Adipose tissue (tissue), 3 donors: ENCODE measurements at regions not wholly inside any gene's neighbourhood (a gene's known extent, or its start where the extent isn't known, plus 50 kb on each side); places are given as distances from the start of the nearest gene placed in this dataset.
A peak's percentile ranks its signal among the peaks of the same experiment; 100 is the strongest.

Source experiments
- H3K27ac ChIP-seq: one replicate; pipeline ENCODE4 v1.5.1; 2013; ENCODE audit warnings: low read depth, low read length
- WGBS, 3 donors: extraction: QIAGEN DNeasy Blood & Tissue Kit; methylation state at CpG; one replicate each; pipeline ENCODE4 v1.1.7; 2013; 5-methylcytosine and 5-hydroxymethylcytosine counted together
- donor health status: healthy with polysubstance abuse.
- donor health status: Bipolar disorder and iron deficiency.
- donor health status: healthy.

GRCh38 chr1:234969581-234970400 is 158.8 kb downstream of the TOMM20 start:
- peak overlapping the region; percentile 58 for H3K27ac ChIP-seq
- 10 to 20% (median 12%) methylated on average over 37 of the region's 37 CpGs for WGBS, 3 donors

GRCh38 chr1:234969011-234969441 is 159.6 kb downstream of the TOMM20 start:
- WGBS, 3 donors = 70 to 75% (median 73%) methylated on average over 4 of the region's 4 CpGs
- no peak overlapping the region for H3K27ac ChIP-seq

GRCh38 chr1:234968451-234968850 is 160.2 kb downstream of the TOMM20 start:
- no peak overlapping the region for H3K27ac ChIP-seq
- 62 to 86% (median 70%) methylated on average over 4 of the region's 4 CpGs for WGBS, 3 donors

GRCh38 chr1:234967121-234967520 is 161.5 kb downstream of the TOMM20 start:
- WGBS, 3 donors = 96 to 98% (median 98%) methylated on average over 13 of the region's 13 CpGs
- no peak overlapping the region for H3K27ac ChIP-seq

GRCh38 chr1:234965111-234965510 is 163.5 kb downstream of the TOMM20 start:
- peak overlapping the region; percentile 19 for H3K27ac ChIP-seq

GRCh38 chr1:234963904-234964702 is 164.5 kb downstream of the TOMM20 start:
- WGBS, 3 donors = 27 to 70% (median 64%) methylated on average over 15 of the region's 15 CpGs
- no peak overlapping the region for H3K27ac ChIP-seq

- 11 to 22% (median 18%) methylated on average over 15 of the region's 15 CpGs for WGBS, 3 donors
These were observed 165.3 kb downstream of the TOMM20 start for GRCh38 chr1:234963180-234963903.

GRCh38 chr1:234962340-234962989 is 166.2 kb downstream of the TOMM20 start:
- WGBS, 3 donors = 20 to 56% (median 22%) methylated on average over 9 of the region's 9 CpGs
- peak overlapping the region; percentile 87 for H3K27ac ChIP-seq

More at GRCh38 chr1:234963180-234963903, 165.3 kb downstream of the TOMM20 start:
- H3K27ac ChIP-seq = no peak overlapping the region

GRCh38 chr1:234961456-234962339 is 166.9 kb downstream of the TOMM20 start:
- WGBS, 3 donors = 40 to 44% (median 42%) methylated on average over 9 of the region's 9 CpGs
- H3K27ac ChIP-seq = no peak overlapping the region

- no peak overlapping the region for H3K27ac ChIP-seq
- WGBS, 3 donors = 19 to 47% (median 45%) methylated on average over 17 of the region's 17 CpGs
These were observed 167.7 kb downstream of the TOMM20 start for GRCh38 chr1:234960722-234961455.

- no peak overlapping the region for H3K27ac ChIP-seq
- 62 to 83% (median 70%) methylated on average over 21 of the region's 21 CpGs for WGBS, 3 donors
These were observed 169.7 kb downstream of the TOMM20 start for GRCh38 chr1:234958706-234959657.

- no peak overlapping the region for H3K27ac ChIP-seq
- WGBS, 3 donors = 80 to 88% (median 85%) methylated on average over 13 of the region's 13 CpGs
These were observed 170.5 kb downstream of the TOMM20 start for GRCh38 chr1:234958066-234958705.

GRCh38 chr1:234957330-234958065 is 171.1 kb downstream of the TOMM20 start:
- 69 to 77% (median 76%) methylated on average over 14 of the region's 14 CpGs for WGBS, 3 donors
- no peak overlapping the region for H3K27ac ChIP-seq

- WGBS, 3 donors = 37 to 72% (median 64%) methylated on average over 11 of the region's 11 CpGs
- no peak overlapping the region for H3K27ac ChIP-seq
These were observed 171.8 kb downstream of the TOMM20 start for GRCh38 chr1:234956821-234957329.
